Neutrophil (primary cell): ENCODE measurements at regions not wholly inside any gene's neighbourhood (a gene's known extent, or its start where the extent isn't known, plus 50 kb on each side); places are given as distances from the start of the nearest gene placed in this dataset.
"Not testable (repeated sequence)": the region's sequence is repeated elsewhere in the genome, so short reads cannot be mapped to it uniquely, and the experiment has no call there.

Experiments used
- H3K27ac ChIP-seq: fragments of 200-600 bp; sonication (generic); 2 replicates; pipeline ENCODE4 v1.5.1; 2016; ENCODE audit warnings: mild to moderate bottlenecking, moderate library complexity
- H3K27me3 ChIP-seq: fragments of 200-600 bp; sonication (generic); 2 replicates; pipeline ENCODE4 v1.6.0; 2016; ENCODE audit warnings: mild to moderate bottlenecking
- H3K36me3 ChIP-seq: fragments of 200-600 bp; sonication (generic); 2 replicates; pipeline ENCODE4 v1.5.1; 2017
- H3K4me1 ChIP-seq, 2 experiments: fragments of 200-600 bp in 1 of 2; sonication (generic) in 1 of 2; 1 replicate in 1 of 2; 2 replicates in 1 of 2; pipeline versions ENCODE4 v1.5.1 to v1.6.1; 2013 to 2016; ENCODE audit warnings: low read depth in 1 of 2, low read length in 1 of 2, mild to moderate bottlenecking in 1 of 2, moderate library complexity in 1 of 2; ENCODE audit not compliant: control insufficient read depth in 1 of 2, insufficient read depth in 1 of 2
- H3K4me3 ChIP-seq, 2 experiments: fragments of 200-600 bp in 1 of 2; sonication (generic) in 1 of 2; 1 replicate in 1 of 2; 2 replicates in 1 of 2; pipeline ENCODE4 v1.5.1; 2013 to 2016; ENCODE audit warnings: low read depth in 1 of 2, low read length in 1 of 2, mild to moderate bottlenecking in 1 of 2, moderate library complexity in 1 of 2
- H3K9me3 ChIP-seq: fragments of 200-600 bp; sonication (generic); 2 replicates; pipeline ENCODE4 v1.5.1; 2016
- CTCF ChIP-seq: fragments of 200-600 bp; sonication (generic); IDR thresholded peaks from 2 replicates; pipeline ENCODE4 v1.5.1; 2016; ENCODE audit warnings: antibody characterized with exemption

GRCh38 chr7:106504207-106504606, 156.8 kb downstream of the CCDC71L start:
- no peak for TF ChIP-seq CTCF
- Histone ChIP-seq H3K27ac (no peak overlapping the region), H3K4me1 (no peaks in the 10 kb centered on the region), H3K36me3 (no peaks in the 10 kb centered on the region), H3K27me3 (no peaks in the 10 kb centered on the region), H3K9me3 (no peaks in the 10 kb centered on the region), H3K4me3 (no peak overlapping the region)

- Histone ChIP-seq H3K36me3 (no peaks in the 10 kb centered on the region), H3K4me3 (no peak overlapping the region), H3K27ac (no peak overlapping the region), H3K27me3 (no peaks in the 10 kb centered on the region), H3K4me1 (no peaks in the 10 kb centered on the region), H3K9me3 (no peaks in the 10 kb centered on the region)
- TF ChIP-seq CTCF = no peak
These were observed 157.3 kb downstream of the CCDC71L start for GRCh38 chr7:106503626-106504025.

- Histone ChIP-seq H3K27ac (peak overlapping the region; percentile 24), H3K36me3 (no peaks in the 10 kb centered on the region), H3K4me3 (no peak overlapping the region), H3K9me3 (no peaks in the 10 kb centered on the region), H3K4me1 (no peaks in the 10 kb centered on the region), H3K27me3 (no peaks in the 10 kb centered on the region)
- no peak for TF ChIP-seq CTCF
These were observed 159.1 kb downstream of the CCDC71L start for GRCh38 chr7:106501605-106502580.

GRCh38 chr7:106499897-106500296, 161.1 kb downstream of the CCDC71L start:
- Histone ChIP-seq H3K4me1 (no peaks in the 10 kb centered on the region), H3K36me3 (no peaks in the 10 kb centered on the region), H3K4me3 (no peak overlapping the region), H3K9me3 (no peaks in the 10 kb centered on the region), H3K27ac (no peak overlapping the region), H3K27me3 (no peaks in the 10 kb centered on the region)
- no peak for TF ChIP-seq CTCF

GRCh38 chr7:106498005-106498404, 163.0 kb downstream of the CCDC71L start:
- not testable (repeated sequence) for H3K4me1 ChIP-seq, H3K27me3 ChIP-seq, H3K27ac ChIP-seq, H3K9me3 ChIP-seq, H3K36me3 ChIP-seq, H3K4me3 ChIP-seq

GRCh38 chr7:106493041-106493731, 167.8 kb downstream of the CCDC71L start:
- H3K27ac ChIP-seq = no peak overlapping the region
- no peaks in the 10 kb centered on the region for H3K36me3 ChIP-seq
- no peak for TF ChIP-seq CTCF
- H3K27me3 ChIP-seq = no peaks in the 10 kb centered on the region
- no peaks in the 10 kb centered on the region for H3K4me1 ChIP-seq
- no peak overlapping the region for H3K4me3 ChIP-seq
- no peaks in the 10 kb centered on the region for H3K9me3 ChIP-seq
